T-helper 2 cell treated with Interferon-gamma antibody and Interleukin-4, amounts not matched to agents 5 μg/mL and 100 μg/mL, for 36 hours (primary cell): ENCODE measurements at regions not wholly inside any gene's neighbourhood (a gene's known extent, or its start where the extent isn't known, plus 50 kb on each side); places are given as distances from the start of the nearest gene placed in this dataset.

ENCODE experiments used
- DNase-seq: peaks from one replicate; pipeline ENCODE4 v3.0.0; 2021; ENCODE audit warnings: low spot score
- H3K27ac Mint-ChIP-seq: one replicate; pipeline ENCODE4 v1.8.0; 2021; ENCODE audit warnings: mild to moderate bottlenecking, mixed read lengths
- H3K27me3 Mint-ChIP-seq: one replicate; pipeline ENCODE4 v1.8.0; 2021; ENCODE audit warnings: low read depth, mixed read lengths
- H3K36me3 Mint-ChIP-seq: one replicate; pipeline ENCODE4 v1.8.0; 2021; ENCODE audit warnings: low read depth, mixed read lengths
- H3K4me1 Mint-ChIP-seq: one replicate; pipeline ENCODE4 v1.8.0; 2021; ENCODE audit warnings: low read depth, mixed read lengths
- H3K4me3 Mint-ChIP-seq: one replicate; pipeline ENCODE4 v1.8.0; 2022; ENCODE audit warnings: mild to moderate bottlenecking, moderate library complexity, mixed read lengths
- H3K9me3 Mint-ChIP-seq: one replicate; pipeline ENCODE4 v1.8.0; 2021; ENCODE audit warnings: mixed read lengths

DNA sequence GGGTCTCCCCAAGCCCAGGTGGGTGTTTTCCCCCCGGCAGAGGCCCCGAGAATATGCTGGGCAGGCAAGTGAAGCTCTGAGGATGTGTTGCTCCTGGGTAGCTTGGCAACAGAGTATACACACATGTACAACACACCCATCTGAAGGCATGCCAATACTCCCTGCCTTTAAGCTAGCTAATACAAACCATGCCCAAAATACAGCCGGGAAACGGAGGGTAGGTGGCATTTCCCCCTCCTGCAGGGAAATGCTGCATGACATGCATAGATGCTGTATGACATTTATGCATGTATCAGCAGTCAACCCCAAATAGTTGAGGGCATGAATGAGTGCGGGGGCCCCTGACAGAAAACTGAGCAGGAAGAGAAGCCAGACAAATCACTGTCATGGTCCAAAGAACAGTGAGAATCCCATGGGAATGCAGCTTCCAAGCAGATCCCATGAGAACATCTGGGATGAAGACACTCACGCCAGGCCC, 614.1 kb downstream of the EBF1 start:
- H3K4me1 Mint-ChIP-seq, result no peaks in the 10 kb centered on the region
- DNase-seq, result no peak
- no peak overlapping the region for H3K4me3 Mint-ChIP-seq
- H3K9me3 Mint-ChIP-seq, result no peaks in the 10 kb centered on the region
- H3K36me3 Mint-ChIP-seq, result no peaks in the 10 kb centered on the region
- no peak overlapping the region for H3K27ac Mint-ChIP-seq
- peaks cover 2% of the 10 kb centered on the region for H3K27me3 Mint-ChIP-seq

DNA sequence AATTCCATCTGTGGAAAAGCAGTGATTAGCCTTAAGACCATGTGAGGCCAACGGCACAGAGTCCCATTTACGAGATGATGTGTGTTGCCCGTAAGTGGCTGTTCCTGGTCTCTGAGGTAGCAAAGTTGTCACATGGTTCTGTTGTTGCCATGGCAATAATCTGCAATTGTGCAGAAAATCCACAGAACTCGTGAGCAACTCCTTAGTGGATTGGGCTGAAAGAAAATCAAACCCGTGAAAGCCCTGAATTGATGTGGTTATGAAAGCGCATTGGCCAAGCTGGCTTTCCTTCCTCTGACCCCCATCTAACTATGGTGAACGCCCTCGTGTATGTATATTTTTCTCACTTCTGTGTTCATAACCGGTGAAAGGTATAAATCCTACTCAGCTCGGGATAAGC, 614.7 kb downstream of the EBF1 start:
- Mint-ChIP-seq H3K9me3 (no peaks in the 10 kb centered on the region), H3K27me3 (peaks cover 2% of the 10 kb centered on the region), H3K36me3 (no peaks in the 10 kb centered on the region), H3K4me1 (no peaks in the 10 kb centered on the region), H3K27ac (no peak overlapping the region), H3K4me3 (no peak overlapping the region)
- DNase-seq, result no peak

DNA sequence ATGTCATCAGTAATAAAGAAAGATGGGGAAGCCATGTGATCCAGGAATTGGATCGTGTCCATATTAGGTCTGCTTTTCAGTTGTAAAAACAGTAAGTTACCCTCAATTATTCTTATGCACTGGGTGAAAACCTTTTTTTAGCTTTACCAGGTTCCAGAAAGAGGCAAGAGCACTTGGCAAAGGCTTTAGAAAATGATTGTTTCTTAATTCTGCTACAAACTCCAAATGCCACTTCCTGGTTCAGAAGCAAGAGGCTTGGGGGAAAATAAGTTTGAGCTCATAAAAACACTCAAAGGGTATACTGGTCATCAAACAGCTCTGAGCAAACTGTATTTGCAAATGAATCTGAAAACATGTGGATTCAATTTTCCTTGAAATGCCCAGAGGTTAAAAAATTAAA, 615.6 kb downstream of the EBF1 start:
- Mint-ChIP-seq H3K4me1 (no peaks in the 10 kb centered on the region), H3K27me3 (peaks cover 5% of the 10 kb centered on the region), H3K36me3 (no peaks in the 10 kb centered on the region), H3K4me3 (no peak overlapping the region), H3K9me3 (no peaks in the 10 kb centered on the region), H3K27ac (no peak overlapping the region)
- DNase-seq, result no peak

DNA sequence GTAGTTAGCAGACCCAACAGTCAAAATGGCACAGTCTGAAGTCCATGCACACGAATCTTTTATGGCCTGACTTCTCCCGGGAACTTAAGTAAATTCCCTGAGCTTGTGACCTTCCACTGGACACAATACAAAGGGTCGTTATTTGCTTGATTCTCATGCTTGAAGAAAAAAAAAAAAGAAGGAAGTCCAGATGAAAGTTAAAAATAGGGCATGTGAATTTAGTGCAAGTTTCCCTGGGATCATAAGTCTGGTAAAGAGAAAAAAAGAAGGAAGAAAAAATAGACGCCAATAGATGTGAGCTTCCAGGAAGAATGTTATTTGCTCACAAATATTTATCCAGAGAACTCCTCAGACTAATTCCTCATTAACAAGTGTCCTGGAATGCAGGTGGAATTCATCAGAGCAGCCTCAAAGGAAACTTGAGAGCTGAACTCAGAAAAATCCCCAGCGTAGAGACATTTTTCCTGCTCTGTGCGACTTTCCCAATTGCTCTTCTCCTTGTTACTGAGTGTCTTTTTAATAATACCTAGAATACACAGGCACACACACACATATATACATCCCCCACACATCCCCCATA, 616.3 kb downstream of the EBF1 start:
- Mint-ChIP-seq H3K4me3 (no peak overlapping the region), H3K9me3 (no peaks in the 10 kb centered on the region), H3K4me1 (no peaks in the 10 kb centered on the region), H3K27me3 (peaks cover 5% of the 10 kb centered on the region), H3K27ac (no peak overlapping the region), H3K36me3 (no peaks in the 10 kb centered on the region)
- no peak for DNase-seq

DNA sequence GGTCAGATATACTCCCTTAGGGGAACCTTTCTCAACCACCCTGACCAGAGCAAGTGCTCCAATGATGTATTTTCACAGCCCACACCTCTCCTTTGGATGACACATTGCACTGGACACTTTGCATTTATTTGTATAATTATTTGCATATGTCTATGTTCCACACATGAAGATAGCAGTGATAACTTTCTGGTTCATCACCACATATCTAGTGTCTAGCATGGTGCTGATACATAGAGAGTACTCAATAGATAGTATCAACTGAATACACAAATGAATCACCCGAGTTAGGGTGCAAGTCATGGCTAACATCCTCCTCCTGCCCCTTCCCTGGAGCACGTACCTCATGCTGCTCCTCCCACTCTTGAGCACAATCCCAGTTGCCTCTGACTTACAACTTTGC, 617.6 kb downstream of the EBF1 start:
- Mint-ChIP-seq H3K27me3 (peaks cover 3% of the 10 kb centered on the region), H3K36me3 (no peaks in the 10 kb centered on the region), H3K27ac (no peak overlapping the region), H3K4me1 (no peaks in the 10 kb centered on the region), H3K4me3 (no peak overlapping the region), H3K9me3 (no peaks in the 10 kb centered on the region)
- no peak for DNase-seq

DNA sequence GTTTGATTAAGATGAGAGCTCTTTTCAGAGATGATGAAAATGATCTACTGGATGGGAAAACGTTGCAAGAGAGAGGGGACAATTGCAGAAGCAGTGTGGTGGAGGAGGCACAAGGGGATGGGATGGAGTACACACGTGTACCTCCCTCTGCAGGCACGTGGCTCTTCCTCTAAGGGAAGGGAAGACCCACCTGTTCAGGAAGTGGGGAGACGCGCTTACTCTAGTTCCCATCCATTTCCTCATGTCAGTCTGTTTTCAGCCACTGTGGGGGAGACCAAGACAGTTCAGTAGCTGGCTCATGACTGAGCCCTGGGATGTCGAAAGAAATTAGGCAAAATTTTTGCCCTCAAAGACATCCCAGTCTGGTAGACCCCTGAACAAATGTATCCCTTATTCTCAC, 619.2 kb upstream of the CLINT1 start:
- H3K27me3 Mint-ChIP-seq, result peaks cover 6% of the 10 kb centered on the region
- no peak overlapping the region for H3K4me3 Mint-ChIP-seq
- no peak for DNase-seq
- H3K27ac Mint-ChIP-seq, result no peak overlapping the region
- H3K9me3 Mint-ChIP-seq, result no peaks in the 10 kb centered on the region
- no peaks in the 10 kb centered on the region for H3K36me3 Mint-ChIP-seq
- no peaks in the 10 kb centered on the region for H3K4me1 Mint-ChIP-seq

DNA sequence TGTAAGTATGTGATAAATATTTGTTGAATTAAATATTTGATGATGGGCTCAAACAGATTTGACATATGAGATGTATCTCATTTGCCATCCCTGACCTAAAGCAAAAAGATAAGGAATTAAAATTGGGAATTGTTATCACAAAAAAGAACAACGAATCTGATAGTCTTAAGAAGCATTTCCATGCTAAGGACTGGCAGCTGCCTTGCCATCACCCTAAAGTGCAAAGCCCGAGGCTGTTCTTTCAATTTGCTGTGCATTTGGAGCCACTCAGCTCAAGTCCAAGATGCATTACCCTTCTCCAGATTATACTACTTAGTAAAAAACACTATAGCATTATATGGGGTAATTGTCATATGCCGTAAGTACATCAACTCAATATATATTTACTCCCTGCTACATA, 618.3 kb upstream of the CLINT1 start:
- H3K9me3 Mint-ChIP-seq, result no peaks in the 10 kb centered on the region
- H3K4me1 Mint-ChIP-seq, result no peaks in the 10 kb centered on the region
- no peak for DNase-seq
- H3K4me3 Mint-ChIP-seq, result no peak overlapping the region
- no peak overlapping the region for H3K27ac Mint-ChIP-seq
- no peaks in the 10 kb centered on the region for H3K36me3 Mint-ChIP-seq
- H3K27me3 Mint-ChIP-seq, result peaks cover 6% of the 10 kb centered on the region

DNA sequence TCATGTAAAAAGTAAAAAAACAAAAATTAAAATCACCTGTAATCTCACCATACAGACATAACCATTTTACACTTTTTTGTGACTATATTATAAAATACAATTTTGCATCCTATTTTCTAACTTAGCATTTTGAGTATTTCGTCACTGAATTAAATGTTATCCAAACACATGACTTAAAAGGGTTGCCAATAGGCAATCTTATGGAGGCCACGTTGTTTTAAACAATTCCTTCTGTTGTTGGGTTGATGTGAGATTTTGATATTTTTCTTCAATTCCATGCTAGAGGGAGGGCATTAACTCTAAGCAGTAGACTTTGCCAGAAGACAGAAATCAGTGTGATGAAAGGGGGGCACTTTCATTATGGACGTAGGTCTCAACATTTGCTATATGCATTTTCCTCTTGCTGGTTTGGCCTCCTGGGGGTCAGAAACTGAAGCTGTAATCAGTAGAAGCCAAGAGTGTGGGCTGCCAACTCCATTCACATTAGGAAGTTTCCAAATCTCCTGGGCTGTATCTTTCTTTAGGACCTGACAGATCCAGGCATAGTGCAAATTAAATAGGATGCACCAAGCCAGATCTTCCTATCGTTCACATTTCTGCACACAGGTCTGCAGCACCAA, 614.2 kb upstream of the CLINT1 start:
- no peak overlapping the region for H3K4me3 Mint-ChIP-seq
- no peak for DNase-seq
- no peaks in the 10 kb centered on the region for H3K36me3 Mint-ChIP-seq
- no peaks in the 10 kb centered on the region for H3K9me3 Mint-ChIP-seq
- H3K27me3 Mint-ChIP-seq, result peaks cover 3% of the 10 kb centered on the region
- H3K27ac Mint-ChIP-seq, result no peak overlapping the region
- H3K4me1 Mint-ChIP-seq, result no peaks in the 10 kb centered on the region

DNA sequence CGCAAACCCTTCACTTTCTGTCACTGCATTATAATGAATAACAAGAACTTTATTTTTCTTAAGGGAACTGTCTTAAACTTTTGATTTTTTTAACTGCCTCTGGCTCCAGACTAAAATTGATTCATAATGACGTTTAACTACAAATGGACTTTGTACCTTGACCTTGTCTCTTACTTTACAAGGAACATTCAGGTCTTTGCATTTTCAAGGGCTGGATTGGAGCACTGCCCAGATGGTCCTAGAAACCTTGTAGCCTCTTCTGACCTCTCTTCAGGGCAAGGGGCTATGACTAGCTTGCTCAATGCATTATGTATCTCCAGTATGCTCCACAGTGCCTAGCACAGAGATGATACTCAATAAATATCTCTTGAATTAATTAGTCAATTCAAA, 612.6 kb upstream of the CLINT1 start:
- no peaks in the 10 kb centered on the region for H3K9me3 Mint-ChIP-seq

DNA sequence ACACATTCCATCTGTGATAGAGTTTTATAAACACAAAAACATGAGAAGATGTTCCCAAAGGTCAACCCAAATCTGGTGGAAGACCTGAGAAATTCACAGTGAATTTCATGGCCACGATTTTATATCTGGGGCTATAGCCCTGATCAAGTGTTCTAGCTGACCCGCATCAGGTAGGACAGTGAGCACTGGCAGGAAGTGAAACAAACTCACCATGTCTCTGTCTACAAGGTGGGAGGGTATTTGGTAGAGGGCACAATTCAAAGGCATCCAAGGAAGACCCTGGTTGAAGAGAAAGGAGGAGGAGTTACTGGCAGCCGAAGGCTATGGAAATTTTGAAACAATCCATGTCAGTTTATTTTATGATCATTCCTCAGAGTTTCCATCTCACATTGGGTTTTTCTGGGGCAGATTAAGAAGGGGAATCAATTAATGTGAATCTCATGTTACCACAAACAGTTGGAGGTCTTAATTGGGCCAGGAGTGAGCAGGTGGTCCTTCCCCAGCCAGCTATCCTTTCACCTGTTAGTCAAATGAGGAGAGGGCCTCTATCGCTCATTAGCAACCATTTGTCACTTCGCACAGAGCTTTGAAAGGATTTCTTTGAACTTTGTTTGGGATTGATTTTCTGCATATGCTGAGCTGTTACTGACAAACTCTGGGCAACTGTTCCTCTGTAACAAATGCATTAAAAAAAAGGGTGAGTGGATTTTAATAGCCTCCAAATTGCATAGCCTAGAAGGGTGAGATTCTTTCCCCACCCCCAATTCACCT, 612.0 kb upstream of the CLINT1 start:
- DNase-seq, result no peak
- no peaks in the 10 kb centered on the region for H3K36me3 Mint-ChIP-seq
- peaks cover 3% of the 10 kb centered on the region for H3K27me3 Mint-ChIP-seq
- H3K9me3 Mint-ChIP-seq, result no peaks in the 10 kb centered on the region
- H3K4me3 Mint-ChIP-seq, result no peak overlapping the region
- H3K4me1 Mint-ChIP-seq, result no peaks in the 10 kb centered on the region
- no peak overlapping the region for H3K27ac Mint-ChIP-seq

More for the DNA sequence above, 612.6 kb upstream of the CLINT1 start:
- peaks cover 3% of the 10 kb centered on the region for H3K27me3 Mint-ChIP-seq
- H3K36me3 Mint-ChIP-seq, result no peaks in the 10 kb centered on the region
- DNase-seq, result no peak
- no peak overlapping the region for H3K4me3 Mint-ChIP-seq
- no peak overlapping the region for H3K27ac Mint-ChIP-seq
- H3K4me1 Mint-ChIP-seq, result no peaks in the 10 kb centered on the region

DNA sequence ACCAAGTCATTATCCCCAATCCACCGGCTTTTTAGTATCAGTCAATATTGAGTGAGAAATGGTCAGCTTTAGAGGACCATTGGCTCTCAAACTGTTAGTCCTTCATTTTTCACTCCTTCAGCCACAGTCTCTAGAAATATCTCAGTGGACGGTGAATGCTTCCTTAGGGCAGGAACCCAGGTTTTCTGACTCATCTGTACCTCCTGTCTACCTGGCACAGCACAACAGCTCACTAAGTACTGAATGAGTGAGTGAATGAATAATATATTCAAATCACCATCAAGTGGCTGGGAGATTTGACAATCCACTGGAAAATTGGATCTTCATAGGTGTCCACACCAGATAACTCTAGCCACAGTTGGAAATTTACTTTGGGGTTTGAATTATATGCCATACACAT, 609.5 kb upstream of the CLINT1 start:
- Mint-ChIP-seq H3K9me3 (no peaks in the 10 kb centered on the region), H3K27ac (no peak overlapping the region), H3K27me3 (no peaks in the 10 kb centered on the region)

DNA sequence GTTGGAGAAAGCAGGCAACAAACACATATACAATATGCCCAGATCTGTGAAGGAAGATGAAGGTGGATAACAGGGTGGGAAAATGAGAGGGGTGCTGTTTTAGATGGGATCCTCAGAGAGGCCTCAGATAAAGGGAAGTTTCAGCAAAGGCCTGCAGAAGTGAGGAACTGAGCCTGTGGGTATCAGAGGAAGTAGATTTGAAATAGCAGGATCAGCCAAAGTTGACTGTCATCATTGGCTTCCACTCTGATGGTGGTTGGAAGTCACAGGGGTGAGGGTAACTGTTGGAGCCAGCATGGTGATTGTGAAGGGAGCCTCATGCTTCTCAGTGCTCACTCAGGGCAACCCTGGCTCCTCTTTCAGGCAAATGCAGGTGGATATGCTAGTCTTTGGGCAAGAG, 607.2 kb upstream of the CLINT1 start:
- H3K27ac Mint-ChIP-seq, result no peak overlapping the region
- DNase-seq, result no peak
- H3K4me3 Mint-ChIP-seq, result no peak overlapping the region
- H3K4me1 Mint-ChIP-seq, result no peaks in the 10 kb centered on the region
- no peaks in the 10 kb centered on the region for H3K36me3 Mint-ChIP-seq
- no peaks in the 10 kb centered on the region for H3K9me3 Mint-ChIP-seq
- H3K27me3 Mint-ChIP-seq, result no peaks in the 10 kb centered on the region

More for the DNA sequence above, 609.5 kb upstream of the CLINT1 start:
- no peaks in the 10 kb centered on the region for H3K4me1 Mint-ChIP-seq
- no peaks in the 10 kb centered on the region for H3K36me3 Mint-ChIP-seq
- no peak overlapping the region for H3K4me3 Mint-ChIP-seq
- no peak for DNase-seq

DNA sequence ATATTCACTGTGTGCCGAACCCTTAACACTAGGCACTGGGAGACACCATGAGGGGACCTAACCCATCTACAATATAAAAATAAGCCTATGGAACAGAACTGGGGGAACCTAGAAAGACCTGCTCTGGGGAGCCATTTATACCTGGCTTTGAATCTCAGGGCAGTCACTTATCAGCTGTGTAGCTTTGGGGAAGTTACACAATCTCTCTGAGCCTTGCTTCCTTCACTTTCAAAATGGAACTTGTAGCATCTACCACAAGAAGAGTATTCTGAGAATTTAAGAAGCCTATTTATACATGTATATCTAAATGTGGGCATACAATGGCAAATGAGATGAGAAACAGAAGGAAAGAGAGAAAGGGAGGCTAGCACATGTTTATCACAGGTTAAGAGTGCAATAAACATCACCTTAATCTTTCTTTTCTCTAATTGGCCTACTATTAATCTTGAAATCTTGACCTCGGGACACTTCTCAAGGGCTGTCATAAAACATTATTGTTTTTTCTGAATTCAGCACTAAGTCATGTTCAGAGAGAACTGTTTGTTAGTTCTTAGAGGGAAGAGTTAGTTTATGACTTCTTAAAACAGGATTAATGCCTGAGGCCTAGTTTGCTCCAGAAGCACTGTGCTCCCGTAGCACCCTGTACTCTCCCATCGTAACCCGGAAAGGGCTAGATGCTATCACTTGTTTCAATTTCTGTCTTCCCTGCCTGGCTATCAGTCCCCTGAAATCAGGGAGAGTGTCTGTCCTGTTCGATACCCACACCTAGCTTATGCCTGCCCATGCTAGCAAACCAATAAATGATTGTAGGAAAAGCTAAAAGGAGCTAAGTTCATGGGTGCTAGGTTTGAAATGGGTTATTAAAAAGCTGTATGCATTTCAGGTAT, 606.4 kb upstream of the CLINT1 start:
- H3K4me3 Mint-ChIP-seq, result no peak overlapping the region
- H3K27ac Mint-ChIP-seq, result no peak overlapping the region
- no peaks in the 10 kb centered on the region for H3K9me3 Mint-ChIP-seq
- H3K27me3 Mint-ChIP-seq, result no peaks in the 10 kb centered on the region
- H3K36me3 Mint-ChIP-seq, result no peaks in the 10 kb centered on the region
- no peak for DNase-seq
- H3K4me1 Mint-ChIP-seq, result no peaks in the 10 kb centered on the region

DNA sequence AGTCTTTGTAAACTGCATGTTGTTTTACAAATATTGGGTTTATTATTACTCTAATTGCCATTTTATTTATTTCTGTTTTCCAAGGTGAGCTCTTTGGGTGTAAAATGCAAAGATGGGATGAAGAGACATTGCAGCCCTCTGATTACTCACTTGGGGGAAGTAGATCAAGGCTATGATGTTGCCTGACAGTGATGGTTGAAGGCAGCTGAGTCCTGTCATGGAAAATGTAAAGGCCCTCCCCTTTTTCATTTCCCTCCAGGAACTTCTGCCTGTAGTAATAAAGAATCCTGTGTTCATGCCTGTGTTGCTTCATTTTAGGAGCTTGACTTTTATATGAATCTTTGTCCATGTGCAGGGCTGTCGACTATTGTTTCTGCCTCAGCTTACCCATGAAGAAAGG, 605.4 kb upstream of the CLINT1 start:
- DNase-seq, result no peak
- H3K27ac Mint-ChIP-seq, result no peak overlapping the region
- H3K36me3 Mint-ChIP-seq, result no peaks in the 10 kb centered on the region
- no peak overlapping the region for H3K4me3 Mint-ChIP-seq
- no peaks in the 10 kb centered on the region for H3K4me1 Mint-ChIP-seq
- H3K9me3 Mint-ChIP-seq, result no peaks in the 10 kb centered on the region
- no peaks in the 10 kb centered on the region for H3K27me3 Mint-ChIP-seq
